ENCODE measurements at regions not wholly inside any gene's neighbourhood (a gene's known extent, or its start where the extent isn't known, plus 50 kb on each side); places are given as distances from the start of the nearest gene placed in this dataset.

GRCh38 chr1:224061436-224061835 is 52.5 kb upstream of the FBXO28 start:
- Histone ChIP-seq H2AFZ (ENCODE audit: low read length) (no peak overlapping the region), H3K27me3 (ENCODE audit: insufficient read depth, low read length, poor library complexity, severe bottlenecking) (no peaks in the 10 kb centered on the region), H4K20me1 (ENCODE audit: insufficient read depth, low read length, poor library complexity, severe bottlenecking) (no peaks in the 10 kb centered on the region), H3K4me2 (ENCODE audit: low read depth, low read length, poor library complexity, severe bottlenecking) (no peak overlapping the region), H3K9ac (ENCODE audit: low read depth, low read length, poor library complexity, severe bottlenecking) (no peak overlapping the region), H3F3A (ENCODE audit: low read depth) (no peaks in the 10 kb centered on the region), H3K79me2 (ENCODE audit: insufficient read depth, low read length) (no peaks in the 10 kb centered on the region), H3K4me3 (ENCODE audit: low read length, poor library complexity, severe bottlenecking) (no peak overlapping the region), H3K4me1 (ENCODE audit: insufficient read depth, low read length, poor library complexity, severe bottlenecking) (no peaks in the 10 kb centered on the region), H3K36me3 (ENCODE audit: insufficient read depth, low read length) (no peaks in the 10 kb centered on the region), H3K9me2 (replicated peaks; ENCODE audit: low read depth, low read length) (no peaks in the 10 kb centered on the region), H3K9me3 (ENCODE audit: insufficient read depth, low read depth, low read length) (no peaks in the 10 kb centered on the region)
- TF ChIP-seq CTCF (conservative IDR thresholded peaks at IDR 0.05; ENCODE audit: low read length) (no peak), EZH2phosphoT487 (IDR thresholded peaks at IDR 0.05; ENCODE audit: borderline replicate concordance) (no peak)

- H3K9ac ChIP-seq (ENCODE audit: low read depth, low read length, poor library complexity, severe bottlenecking) = no peak overlapping the region
Measured at GRCh38 chr1:224059897-224060427, 53.9 kb upstream of the FBXO28 start.

GRCh38 chr1:224058303-224058702 is 55.6 kb upstream of the FBXO28 start:
- H3K27me3 ChIP-seq (ENCODE audit: insufficient read depth, low read length, poor library complexity, severe bottlenecking) = no peaks in the 10 kb centered on the region
- H2AFZ ChIP-seq (ENCODE audit: low read length) = no peak overlapping the region
- no peaks in the 10 kb centered on the region for H4K20me1 ChIP-seq (ENCODE audit: insufficient read depth, low read length, poor library complexity, severe bottlenecking)
- no peaks in the 10 kb centered on the region for H3F3A ChIP-seq (ENCODE audit: low read depth)
- H3K9me2 ChIP-seq (replicated peaks; ENCODE audit: low read depth, low read length) = no peaks in the 10 kb centered on the region
- no peaks in the 10 kb centered on the region for H3K9me3 ChIP-seq (ENCODE audit: insufficient read depth, low read depth, low read length)
- H3K4me1 ChIP-seq (ENCODE audit: insufficient read depth, low read length, poor library complexity, severe bottlenecking) = no peaks in the 10 kb centered on the region
- H3K36me3 ChIP-seq (ENCODE audit: insufficient read depth, low read length) = no peaks in the 10 kb centered on the region
- no peak overlapping the region for H3K4me2 ChIP-seq (ENCODE audit: low read depth, low read length, poor library complexity, severe bottlenecking)
- no peak overlapping the region for H3K9ac ChIP-seq (ENCODE audit: low read depth, low read length, poor library complexity, severe bottlenecking)
- H3K4me3 ChIP-seq (ENCODE audit: low read length, poor library complexity, severe bottlenecking) = no peak overlapping the region
- no peaks in the 10 kb centered on the region for H3K79me2 ChIP-seq (ENCODE audit: insufficient read depth, low read length)
- TF ChIP-seq EZH2phosphoT487 (IDR thresholded peaks at IDR 0.05; ENCODE audit: borderline replicate concordance) (no peak), CTCF (conservative IDR thresholded peaks at IDR 0.05; ENCODE audit: low read length) (no peak)

More at GRCh38 chr1:224059897-224060427, 53.9 kb upstream of the FBXO28 start:
- H3K4me2 ChIP-seq (ENCODE audit: low read depth, low read length, poor library complexity, severe bottlenecking) = no peak overlapping the region
- no peak overlapping the region for H3K4me3 ChIP-seq (ENCODE audit: low read length, poor library complexity, severe bottlenecking)
- no peaks in the 10 kb centered on the region for H3K36me3 ChIP-seq (ENCODE audit: insufficient read depth, low read length)
- no peaks in the 10 kb centered on the region for H3K9me2 ChIP-seq (replicated peaks; ENCODE audit: low read depth, low read length)
- H3K4me1 ChIP-seq (ENCODE audit: insufficient read depth, low read length, poor library complexity, severe bottlenecking) = no peaks in the 10 kb centered on the region
- no peaks in the 10 kb centered on the region for H3F3A ChIP-seq (ENCODE audit: low read depth)
- no peaks in the 10 kb centered on the region for H3K79me2 ChIP-seq (ENCODE audit: insufficient read depth, low read length)
- no peak for TF ChIP-seq EZH2phosphoT487 (IDR thresholded peaks at IDR 0.05; ENCODE audit: borderline replicate concordance)
- TF ChIP-seq CTCF (conservative IDR thresholded peaks at IDR 0.05; ENCODE audit: low read length) = no peak
- no peaks in the 10 kb centered on the region for H3K9me3 ChIP-seq (ENCODE audit: insufficient read depth, low read depth, low read length)
- no peak overlapping the region for H2AFZ ChIP-seq (ENCODE audit: low read length)
- no peaks in the 10 kb centered on the region for H4K20me1 ChIP-seq (ENCODE audit: insufficient read depth, low read length, poor library complexity, severe bottlenecking)
- H3K27me3 ChIP-seq (ENCODE audit: insufficient read depth, low read length, poor library complexity, severe bottlenecking) = no peaks in the 10 kb centered on the region
